ENCODE measurements at regions not wholly inside any gene's neighbourhood (a gene's known extent, or its start where the extent isn't known, plus 50 kb on each side); places are given as distances from the start of the nearest gene placed in this dataset.
"Not testable (repeated sequence)": the region's sequence is repeated elsewhere in the genome, so short reads cannot be mapped to it uniquely, and the experiment has no call there.

DNA sequence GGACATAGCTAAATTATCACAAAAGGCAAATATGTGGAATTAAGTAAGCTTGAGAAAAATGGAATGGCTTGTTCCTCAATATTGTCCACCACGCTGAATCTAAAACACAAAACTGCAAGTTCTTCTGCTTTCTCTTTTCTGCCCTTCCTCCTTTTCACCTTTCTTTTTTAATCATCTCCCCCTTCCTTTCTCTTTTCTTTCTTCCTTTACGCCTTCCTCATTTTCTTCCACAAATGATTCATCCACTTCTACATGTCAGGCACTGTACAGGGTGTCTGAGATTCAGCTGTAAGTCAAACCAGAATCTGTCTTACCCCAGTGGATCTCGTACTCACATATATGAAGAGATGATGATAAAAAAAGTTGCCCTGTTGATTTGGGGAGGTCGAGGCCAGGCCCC is 1182.5 kb downstream of the MRPL39 start:
- 68 to 69% methylated on average over 4 of the region's 4 CpGs for WGBS, 2 donors
- TF ChIP-seq POLR2A (IDR thresholded peaks at IDR 0.05): no peak
- TF ChIP-seq, protein P1, sequence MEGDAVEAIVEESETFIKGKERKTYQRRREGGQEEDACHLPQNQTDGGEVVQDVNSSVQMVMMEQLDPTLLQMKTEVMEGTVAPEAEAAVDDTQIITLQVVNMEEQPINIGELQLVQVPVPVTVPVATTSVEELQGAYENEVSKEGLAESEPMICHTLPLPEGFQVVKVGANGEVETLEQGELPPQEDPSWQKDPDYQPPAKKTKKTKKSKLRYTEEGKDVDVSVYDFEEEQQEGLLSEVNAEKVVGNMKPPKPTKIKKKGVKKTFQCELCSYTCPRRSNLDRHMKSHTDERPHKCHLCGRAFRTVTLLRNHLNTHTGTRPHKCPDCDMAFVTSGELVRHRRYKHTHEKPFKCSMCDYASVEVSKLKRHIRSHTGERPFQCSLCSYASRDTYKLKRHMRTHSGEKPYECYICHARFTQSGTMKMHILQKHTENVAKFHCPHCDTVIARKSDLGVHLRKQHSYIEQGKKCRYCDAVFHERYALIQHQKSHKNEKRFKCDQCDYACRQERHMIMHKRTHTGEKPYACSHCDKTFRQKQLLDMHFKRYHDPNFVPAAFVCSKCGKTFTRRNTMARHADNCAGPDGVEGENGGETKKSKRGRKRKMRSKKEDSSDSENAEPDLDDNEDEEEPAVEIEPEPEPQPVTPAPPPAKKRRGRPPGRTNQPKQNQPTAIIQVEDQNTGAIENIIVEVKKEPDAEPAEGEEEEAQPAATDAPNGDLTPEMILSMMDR (IDR thresholded peaks at IDR 0.05): no peak
- intact Hi-C loops (cut with DNase I; ENCODE audit: low total_unique reads): no loop called here
- no peak overlapping the region for H3K4me3 ChIP-seq (ENCODE audit: low read depth, poor library complexity, severe bottlenecking)
- no peak for DNase-seq (ENCODE audit: low spot score in 2 of 2)

DNA sequence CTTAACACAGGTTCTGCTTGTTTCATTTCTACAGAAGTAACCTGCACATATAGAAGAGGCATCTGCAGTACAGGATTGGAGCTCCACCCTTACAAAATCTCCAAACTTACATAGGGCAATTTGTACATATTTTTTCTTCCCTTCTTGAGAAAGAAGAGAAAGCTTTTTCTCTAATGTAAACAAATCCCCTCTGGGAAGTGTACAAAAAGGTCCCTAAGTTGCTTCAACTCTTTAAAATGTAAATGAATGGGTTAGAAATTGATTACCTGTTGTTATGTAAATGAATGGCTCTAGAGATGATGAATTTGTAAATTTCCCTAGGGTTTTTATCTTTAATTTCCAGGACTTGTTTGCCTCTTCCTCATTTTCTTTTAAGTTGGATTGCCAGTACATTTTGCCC is 1183.7 kb downstream of the MRPL39 start:
- intact Hi-C loops (cut with DNase I; ENCODE audit: low total_unique reads): no loop called here
- TF ChIP-seq, protein P1 (IDR thresholded peaks at IDR 0.05): no peak
- TF ChIP-seq POLR2A (IDR thresholded peaks at IDR 0.05): no peak
- H3K4me3 ChIP-seq (ENCODE audit: low read depth, poor library complexity, severe bottlenecking): no peak overlapping the region
- DNase-seq (ENCODE audit: low spot score in 2 of 2): no peak

DNA sequence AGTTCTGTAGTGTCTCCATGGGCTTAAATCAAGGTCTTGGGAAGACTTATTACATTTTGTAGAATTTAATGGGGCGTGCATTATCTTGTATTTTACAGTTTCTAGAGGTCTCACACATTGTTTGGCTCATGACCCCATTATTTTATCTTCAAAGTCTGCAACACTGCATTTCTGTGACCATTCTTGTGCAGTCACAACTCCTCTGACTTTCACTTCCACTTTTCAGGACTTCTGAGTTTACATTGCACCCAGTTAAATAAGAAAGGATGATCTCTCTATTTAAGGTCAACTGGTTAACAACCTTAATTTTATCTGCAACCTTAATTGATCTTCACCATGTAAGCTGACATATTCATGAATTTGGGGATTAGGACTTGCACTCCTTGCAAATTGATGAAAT is 1186.6 kb downstream of the MRPL39 start:
- WGBS, 2 donors: 22 to 71% methylated on average over 1 of the region's 1 CpG
- H3K4me3 ChIP-seq (ENCODE audit: low read depth, poor library complexity, severe bottlenecking): no peak overlapping the region
- DNase-seq (ENCODE audit: low spot score in 2 of 2): no peak
- no peak for TF ChIP-seq POLR2A (IDR thresholded peaks at IDR 0.05)
- TF ChIP-seq, protein P1 (IDR thresholded peaks at IDR 0.05): no peak
- intact Hi-C loops (cut with DNase I; ENCODE audit: low total_unique reads): no loop called here

DNA sequence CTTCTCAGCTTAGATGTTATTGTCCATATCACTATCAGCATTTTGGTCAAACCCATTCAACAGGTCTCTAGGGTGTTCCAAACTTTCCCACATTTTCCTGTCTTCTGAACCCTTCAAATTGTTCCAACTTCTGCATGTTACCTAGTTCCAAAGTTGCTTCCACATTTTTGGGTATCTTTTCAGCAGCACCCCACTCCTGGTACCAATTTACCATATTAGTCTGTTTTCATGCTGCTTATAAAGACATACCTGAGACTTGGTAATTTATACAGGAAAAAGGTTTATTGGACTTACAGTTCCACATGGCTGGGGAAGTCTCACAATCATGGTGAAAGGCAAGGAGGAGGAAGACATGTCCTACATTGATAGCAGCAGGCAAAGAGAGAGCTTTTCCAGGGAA is 1187.6 kb downstream of the MRPL39 start:
- DNase-seq (ENCODE audit: low spot score in 2 of 2); intact Hi-C loops (cut with DNase I; ENCODE audit: low total_unique reads); H3K4me3 ChIP-seq (ENCODE audit: low read depth, poor library complexity, severe bottlenecking): not testable (repeated sequence)

DNA sequence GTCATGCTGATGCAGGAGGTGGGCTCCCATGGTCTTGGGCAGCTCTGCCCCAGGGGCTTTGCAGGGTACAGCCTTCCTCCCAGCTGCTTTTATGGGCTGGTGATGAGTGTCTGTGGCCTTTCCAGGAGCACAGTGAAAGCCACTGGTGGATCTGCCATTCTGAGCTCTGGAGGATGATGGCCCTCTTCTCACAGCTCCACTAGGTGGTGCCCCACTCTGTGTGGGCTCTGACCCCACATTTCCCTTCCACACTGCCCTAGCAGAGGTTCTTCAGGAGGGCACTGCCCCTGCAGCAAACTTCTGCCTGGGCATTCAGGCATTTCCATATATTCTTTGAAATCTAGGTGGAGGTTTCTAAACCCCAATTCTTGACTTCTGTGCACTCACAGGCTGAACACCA is 1188.6 kb downstream of the MRPL39 start:
- TF ChIP-seq, protein P1 (IDR thresholded peaks at IDR 0.05): no peak
- no peak for TF ChIP-seq POLR2A (IDR thresholded peaks at IDR 0.05)
- intact Hi-C loops (cut with DNase I; ENCODE audit: low total_unique reads): no loop called here
- H3K4me3 ChIP-seq (ENCODE audit: low read depth, poor library complexity, severe bottlenecking): no peak overlapping the region
- DNase-seq (ENCODE audit: low spot score in 2 of 2): no peak

DNA sequence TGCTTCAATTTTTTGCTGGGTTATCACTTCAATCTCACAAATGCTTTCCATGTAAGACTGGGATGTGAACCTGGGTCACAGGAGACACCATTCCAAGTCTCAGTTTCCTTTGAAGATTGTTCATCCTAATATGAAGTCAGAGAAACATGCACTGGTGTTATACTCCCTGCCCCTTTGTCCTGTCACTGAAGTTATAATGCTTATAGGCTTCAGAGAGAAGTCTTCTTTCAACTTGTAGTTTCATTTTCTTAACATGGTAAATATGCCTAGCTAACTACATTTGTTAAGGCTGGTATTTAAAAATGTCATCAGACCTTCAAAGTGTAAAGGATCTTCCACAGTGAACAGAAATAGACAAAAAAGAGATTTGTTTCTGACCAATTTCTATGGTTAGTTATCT is 1195.9 kb downstream of the MRPL39 start:
- DNase-seq (ENCODE audit: low spot score in 2 of 2): no peak
- H3K4me3 ChIP-seq (ENCODE audit: low read depth, poor library complexity, severe bottlenecking): no peak overlapping the region
- intact Hi-C loops (cut with DNase I; ENCODE audit: low total_unique reads): no loop called here
- TF ChIP-seq, protein P1 (IDR thresholded peaks at IDR 0.05): no peak
- no peak for TF ChIP-seq POLR2A (IDR thresholded peaks at IDR 0.05)

DNA sequence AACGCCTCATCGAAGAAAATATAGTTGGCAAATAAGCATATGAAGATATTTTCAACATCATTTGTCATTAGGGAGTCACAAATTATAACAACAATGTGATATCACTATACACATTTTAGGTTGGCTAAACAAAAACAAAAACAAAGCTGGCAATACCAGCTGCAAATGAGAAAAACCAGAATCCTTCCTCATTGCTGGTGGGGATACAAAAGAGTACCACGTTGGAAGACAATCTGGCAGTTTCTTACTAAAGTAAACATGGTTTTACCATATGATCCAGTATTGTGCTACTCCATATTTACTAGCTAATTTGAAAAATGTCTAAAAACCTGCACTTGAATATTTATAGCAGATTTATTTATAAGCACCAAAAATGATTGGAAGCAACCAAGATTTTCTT is 1204.1 kb downstream of the MRPL39 start:
- intact Hi-C loops (cut with DNase I; ENCODE audit: low total_unique reads): no loop called here
- no peak for DNase-seq (ENCODE audit: low spot score in 2 of 2)
- 72 to 76% methylated on average over 3 of the region's 3 CpGs for WGBS, 2 donors
- H3K4me3 ChIP-seq (ENCODE audit: low read depth, poor library complexity, severe bottlenecking): no peak overlapping the region
- TF ChIP-seq, protein P1 (IDR thresholded peaks at IDR 0.05): no peak
- no peak for TF ChIP-seq POLR2A (IDR thresholded peaks at IDR 0.05)

Data from lower leg skin (tissue), 4 donors.